ENCODE measurements at regions not wholly inside any gene's neighbourhood (a gene's known extent, or its start where the extent isn't known, plus 50 kb on each side); places are given as distances from the start of the nearest gene placed in this dataset.
"Not testable (repeated sequence)": the region's sequence is repeated elsewhere in the genome, so short reads cannot be mapped to it uniquely, and the experiment has no call there.

- no peak for DNase-seq (ENCODE audit: low spot score)
- TF ChIP-seq, protein P1, sequence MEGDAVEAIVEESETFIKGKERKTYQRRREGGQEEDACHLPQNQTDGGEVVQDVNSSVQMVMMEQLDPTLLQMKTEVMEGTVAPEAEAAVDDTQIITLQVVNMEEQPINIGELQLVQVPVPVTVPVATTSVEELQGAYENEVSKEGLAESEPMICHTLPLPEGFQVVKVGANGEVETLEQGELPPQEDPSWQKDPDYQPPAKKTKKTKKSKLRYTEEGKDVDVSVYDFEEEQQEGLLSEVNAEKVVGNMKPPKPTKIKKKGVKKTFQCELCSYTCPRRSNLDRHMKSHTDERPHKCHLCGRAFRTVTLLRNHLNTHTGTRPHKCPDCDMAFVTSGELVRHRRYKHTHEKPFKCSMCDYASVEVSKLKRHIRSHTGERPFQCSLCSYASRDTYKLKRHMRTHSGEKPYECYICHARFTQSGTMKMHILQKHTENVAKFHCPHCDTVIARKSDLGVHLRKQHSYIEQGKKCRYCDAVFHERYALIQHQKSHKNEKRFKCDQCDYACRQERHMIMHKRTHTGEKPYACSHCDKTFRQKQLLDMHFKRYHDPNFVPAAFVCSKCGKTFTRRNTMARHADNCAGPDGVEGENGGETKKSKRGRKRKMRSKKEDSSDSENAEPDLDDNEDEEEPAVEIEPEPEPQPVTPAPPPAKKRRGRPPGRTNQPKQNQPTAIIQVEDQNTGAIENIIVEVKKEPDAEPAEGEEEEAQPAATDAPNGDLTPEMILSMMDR (IDR thresholded peaks at IDR 0.05; ENCODE audit: extremely low read depth, missing control alignments), result no peak
These were observed 50.8 kb upstream of the BOD1L1 start for GRCh38 chr4:13678186-13678924.

DNA sequence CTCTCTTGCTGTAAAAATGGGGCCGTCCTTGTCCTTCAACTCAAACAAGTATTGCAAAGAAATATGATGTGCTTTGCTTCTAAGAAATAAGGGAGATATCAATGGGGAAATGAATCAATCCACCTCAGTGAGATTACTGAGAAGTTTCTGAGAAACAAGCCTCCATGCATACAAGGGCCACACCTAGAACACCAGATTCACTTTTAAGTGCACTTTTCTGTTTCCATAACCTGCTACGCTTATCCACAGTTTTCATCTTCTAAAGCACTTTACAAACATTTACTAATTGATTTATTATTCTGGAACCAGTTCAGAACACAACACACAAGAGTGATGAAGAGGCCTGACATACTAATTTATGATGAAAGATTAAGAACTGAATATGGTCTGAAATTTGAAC lies 54.0 kb upstream of the BOD1L1 start:
- TF ChIP-seq, protein P1 (IDR thresholded peaks at IDR 0.05; ENCODE audit: extremely low read depth, missing control alignments), result no peak
- DNase-seq (ENCODE audit: low spot score), result no peak

DNA sequence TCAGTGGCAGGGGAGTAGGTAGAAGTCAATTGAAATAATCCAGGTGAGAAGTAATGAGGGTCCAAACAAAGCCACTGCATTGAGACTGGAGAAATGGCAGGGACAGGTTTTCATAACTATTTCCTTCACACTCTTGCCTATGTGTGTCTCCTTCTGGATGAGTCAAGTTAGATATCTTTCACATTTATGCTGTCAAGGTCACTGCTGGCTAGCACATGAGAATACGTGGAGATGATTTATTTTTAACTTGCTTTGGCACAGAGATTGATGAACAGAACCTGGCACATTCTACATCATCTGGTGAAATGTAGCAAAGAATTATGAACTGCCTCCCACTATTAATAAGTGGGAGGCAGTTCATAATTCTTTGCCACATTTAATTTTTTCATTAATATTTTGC lies 66.7 kb upstream of the BOD1L1 start:
- TF ChIP-seq, protein P1 (IDR thresholded peaks at IDR 0.05; ENCODE audit: extremely low read depth, missing control alignments), result no peak
- no peak for DNase-seq (ENCODE audit: low spot score)

- DNase-seq (ENCODE audit: low spot score), result no peak
- TF ChIP-seq, protein P1 (IDR thresholded peaks at IDR 0.05; ENCODE audit: extremely low read depth, missing control alignments), result no peak
These were observed 70.8 kb upstream of the BOD1L1 start for GRCh38 chr4:13698296-13698695.

GRCh38 chr4:13700021-13700857 lies 72.7 kb upstream of the BOD1L1 start:
- no peak for DNase-seq (ENCODE audit: low spot score)
- TF ChIP-seq, protein P1 (IDR thresholded peaks at IDR 0.05; ENCODE audit: extremely low read depth, missing control alignments), result no peak

GRCh38 chr4:13700858-13701140 lies 73.3 kb upstream of the BOD1L1 start:
- DNase-seq (ENCODE audit: low spot score), result not testable (repeated sequence)

DNA sequence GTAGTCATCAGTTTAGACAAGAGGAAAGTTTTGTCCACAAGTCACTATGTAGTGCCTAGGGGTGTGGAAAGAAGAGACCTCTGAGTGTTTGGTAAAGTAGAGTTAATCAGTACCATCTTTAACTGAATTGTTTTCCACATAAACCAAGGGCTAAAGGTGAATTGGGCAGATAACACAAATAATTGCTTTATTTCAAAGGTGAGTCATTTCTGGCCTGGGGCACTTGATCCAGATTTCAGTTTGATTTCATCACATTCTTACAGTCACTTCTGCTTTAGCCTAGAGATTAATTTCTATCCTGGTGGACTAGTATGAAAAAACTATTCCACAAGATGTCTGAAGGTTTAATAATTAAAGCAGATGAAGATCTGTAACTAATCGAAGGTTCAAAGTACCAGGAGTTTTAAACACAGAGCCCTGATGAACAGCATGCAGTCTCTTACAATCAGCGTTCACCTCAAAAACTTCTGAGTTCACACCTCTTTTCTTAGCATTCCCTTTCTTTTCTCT lies 74.5 kb upstream of the BOD1L1 start:
- TF ChIP-seq, protein P1 (IDR thresholded peaks at IDR 0.05; ENCODE audit: extremely low read depth, missing control alignments), result no peak
- DNase-seq (ENCODE audit: low spot score), result no peak

All from GM20000 (cell line).